22Rv1 (cell line): ENCODE measurements at regions not wholly inside any gene's neighbourhood (a gene's known extent, or its start where the extent isn't known, plus 50 kb on each side); places are given as distances from the start of the nearest gene placed in this dataset.

ENCODE experiments used
- ZFX ChIP-seq: fragments of 450-650 bp; IDR thresholded peaks from 2 replicates; pipeline ENCODE4 v1.6.1; 2017; ENCODE audit warnings: antibody characterized with exemption, borderline replicate concordance
- TF ChIP-seq, protein P1 (sequence below): fragments of 450-650 bp; IDR thresholded peaks from 2 replicates; pipeline ENCODE4 v1.5.1; 2017; ENCODE audit warnings: mild to moderate bottlenecking

DNA sequence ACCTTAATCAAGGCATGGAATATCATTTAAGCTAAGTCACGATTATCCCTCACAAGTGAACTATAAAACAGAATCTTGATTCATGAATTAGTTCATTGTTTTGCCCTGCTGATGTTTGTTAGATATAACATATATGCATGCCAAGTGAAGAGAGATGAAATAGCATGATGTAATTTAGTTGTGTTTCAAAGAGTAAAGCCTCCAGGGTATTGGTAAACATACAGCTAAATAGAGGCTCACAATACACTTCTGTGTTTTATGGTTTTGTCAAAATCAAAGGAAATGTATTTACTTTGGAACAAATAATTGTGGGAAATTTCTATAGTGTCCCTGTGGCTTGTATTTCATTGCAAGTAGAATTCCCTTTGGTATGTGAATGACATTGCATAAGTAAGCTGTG is 69.0 kb upstream of the LEF1 start:
- no peak for TF ChIP-seq ZFX
- TF ChIP-seq, protein P1, sequence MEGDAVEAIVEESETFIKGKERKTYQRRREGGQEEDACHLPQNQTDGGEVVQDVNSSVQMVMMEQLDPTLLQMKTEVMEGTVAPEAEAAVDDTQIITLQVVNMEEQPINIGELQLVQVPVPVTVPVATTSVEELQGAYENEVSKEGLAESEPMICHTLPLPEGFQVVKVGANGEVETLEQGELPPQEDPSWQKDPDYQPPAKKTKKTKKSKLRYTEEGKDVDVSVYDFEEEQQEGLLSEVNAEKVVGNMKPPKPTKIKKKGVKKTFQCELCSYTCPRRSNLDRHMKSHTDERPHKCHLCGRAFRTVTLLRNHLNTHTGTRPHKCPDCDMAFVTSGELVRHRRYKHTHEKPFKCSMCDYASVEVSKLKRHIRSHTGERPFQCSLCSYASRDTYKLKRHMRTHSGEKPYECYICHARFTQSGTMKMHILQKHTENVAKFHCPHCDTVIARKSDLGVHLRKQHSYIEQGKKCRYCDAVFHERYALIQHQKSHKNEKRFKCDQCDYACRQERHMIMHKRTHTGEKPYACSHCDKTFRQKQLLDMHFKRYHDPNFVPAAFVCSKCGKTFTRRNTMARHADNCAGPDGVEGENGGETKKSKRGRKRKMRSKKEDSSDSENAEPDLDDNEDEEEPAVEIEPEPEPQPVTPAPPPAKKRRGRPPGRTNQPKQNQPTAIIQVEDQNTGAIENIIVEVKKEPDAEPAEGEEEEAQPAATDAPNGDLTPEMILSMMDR: no peak
